GM13976 (cell line): ENCODE measurements at regions not wholly inside any gene's neighbourhood (a gene's known extent, or its start where the extent isn't known, plus 50 kb on each side); places are given as distances from the start of the nearest gene placed in this dataset.

Experiments used
- DNase-seq: peaks from one replicate; pipeline ENCODE4 v3.0.0; 2012; ENCODE audit warnings: low spot score
- in situ Hi-C: fragments of 300-500 bp; cut with MboI; formaldehyde crosslinking; loops from one replicate; pipeline ENCODE4 v1.12.0; 2022; ENCODE audit warnings: low sequenced_read_pairs, mixed read lengths, inconsistent platforms; ENCODE audit not compliant: unreplicated experiment
- TF ChIP-seq, protein P1 (sequence below): IDR thresholded peaks from 2 replicates; pipeline ENCODE4 v1.5.1; 2012; ENCODE audit warnings: borderline replicate concordance, mild to moderate bottlenecking; ENCODE audit not compliant: insufficient read depth; ENCODE audit errors: extremely low read depth, missing control alignments, control extremely low read depth

- in situ Hi-C loops: no loop called here
- TF ChIP-seq, protein P1, sequence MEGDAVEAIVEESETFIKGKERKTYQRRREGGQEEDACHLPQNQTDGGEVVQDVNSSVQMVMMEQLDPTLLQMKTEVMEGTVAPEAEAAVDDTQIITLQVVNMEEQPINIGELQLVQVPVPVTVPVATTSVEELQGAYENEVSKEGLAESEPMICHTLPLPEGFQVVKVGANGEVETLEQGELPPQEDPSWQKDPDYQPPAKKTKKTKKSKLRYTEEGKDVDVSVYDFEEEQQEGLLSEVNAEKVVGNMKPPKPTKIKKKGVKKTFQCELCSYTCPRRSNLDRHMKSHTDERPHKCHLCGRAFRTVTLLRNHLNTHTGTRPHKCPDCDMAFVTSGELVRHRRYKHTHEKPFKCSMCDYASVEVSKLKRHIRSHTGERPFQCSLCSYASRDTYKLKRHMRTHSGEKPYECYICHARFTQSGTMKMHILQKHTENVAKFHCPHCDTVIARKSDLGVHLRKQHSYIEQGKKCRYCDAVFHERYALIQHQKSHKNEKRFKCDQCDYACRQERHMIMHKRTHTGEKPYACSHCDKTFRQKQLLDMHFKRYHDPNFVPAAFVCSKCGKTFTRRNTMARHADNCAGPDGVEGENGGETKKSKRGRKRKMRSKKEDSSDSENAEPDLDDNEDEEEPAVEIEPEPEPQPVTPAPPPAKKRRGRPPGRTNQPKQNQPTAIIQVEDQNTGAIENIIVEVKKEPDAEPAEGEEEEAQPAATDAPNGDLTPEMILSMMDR: no peak
Observed at GRCh38 chr21:35641271-35642016, 418.9 kb downstream of the SETD4 start.

DNA sequence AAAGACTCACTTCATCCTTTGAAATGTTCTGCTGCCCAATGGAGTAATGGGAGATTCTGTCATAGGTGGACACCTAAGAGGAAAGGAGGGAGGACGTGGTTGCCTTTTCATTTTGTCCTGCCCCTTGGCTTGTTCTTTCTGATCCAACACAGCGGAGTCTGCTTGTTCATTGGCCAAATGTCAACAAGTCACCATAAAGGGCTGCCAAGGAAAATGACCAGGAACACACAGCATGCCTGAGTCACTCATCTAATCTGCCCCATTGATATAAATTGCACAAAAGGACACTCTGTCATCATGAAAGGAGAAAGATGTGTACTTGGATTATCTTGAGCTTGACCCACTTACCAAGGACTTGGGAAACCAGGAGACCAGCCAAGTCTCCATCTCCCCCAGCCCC, 422.9 kb downstream of the SETD4 start:
- no peak for DNase-seq
- TF ChIP-seq, protein P1: no peak
- in situ Hi-C loops: no loop called here

More at GRCh38 chr21:35641271-35642016, 418.9 kb downstream of the SETD4 start:
- DNase-seq: no peak

DNA sequence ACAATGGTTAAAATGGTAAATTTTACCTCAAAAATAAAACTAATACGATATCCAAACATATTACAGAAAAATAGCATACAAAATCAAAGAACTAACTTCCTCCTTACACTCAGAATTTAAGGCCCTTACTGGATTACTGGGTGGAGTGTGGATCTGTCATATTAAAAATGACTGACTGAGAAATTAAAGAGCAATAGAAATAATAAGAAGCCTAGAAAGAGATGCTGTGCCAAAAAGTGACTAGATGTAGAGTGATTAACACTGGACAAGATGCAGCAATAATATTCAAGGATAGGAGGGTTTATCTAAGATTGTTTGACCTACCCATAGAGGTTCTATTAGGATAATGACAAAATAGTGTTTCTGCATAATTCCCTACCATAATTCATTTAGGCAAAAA, 424.3 kb downstream of the SETD4 start:
- in situ Hi-C loops: no loop called here
- TF ChIP-seq, protein P1: no peak
- no peak for DNase-seq

DNA sequence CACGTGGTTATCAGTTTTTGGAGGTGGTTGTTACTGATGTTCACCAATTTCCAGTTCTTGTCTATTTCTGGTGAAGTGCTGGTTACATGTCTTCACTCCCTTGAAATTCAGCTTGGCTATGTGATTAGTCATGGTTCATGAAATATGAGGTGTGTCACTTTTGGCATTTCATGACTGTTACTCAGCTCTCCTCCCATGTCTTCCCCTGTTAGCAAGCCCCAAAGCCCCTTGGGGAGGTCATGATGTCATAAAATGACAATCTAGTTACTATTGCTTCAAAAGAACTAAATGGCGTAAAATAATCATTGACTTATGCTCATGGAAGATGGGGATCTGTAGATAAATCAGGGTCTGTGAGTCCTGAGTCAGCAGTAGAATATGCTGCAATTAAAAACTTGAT, 425.1 kb downstream of the SETD4 start:
- TF ChIP-seq, protein P1: no peak
- DNase-seq: no peak
- in situ Hi-C loops: no loop called here

DNA sequence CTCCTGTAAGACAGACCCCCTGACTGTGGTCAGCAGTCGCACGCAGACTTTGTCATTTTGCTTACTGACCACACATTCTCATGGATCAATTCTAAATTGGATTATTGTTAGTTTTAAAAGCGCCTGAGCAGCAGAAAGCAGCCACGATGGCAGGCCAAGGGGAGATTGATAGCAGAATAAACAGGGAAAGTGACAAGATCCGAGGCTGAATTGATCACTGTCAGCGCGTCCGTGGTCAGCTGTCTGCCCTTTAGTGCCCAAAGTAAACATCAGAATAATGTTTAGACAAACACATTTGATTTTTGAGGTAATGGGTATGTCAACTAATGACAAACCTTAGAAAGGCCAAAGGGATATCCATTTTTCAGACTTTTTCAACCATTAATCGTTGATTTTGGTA, 426.8 kb downstream of the SETD4 start:
- DNase-seq: no peak
- in situ Hi-C loops: no loop called here
- TF ChIP-seq, protein P1: no peak

- in situ Hi-C loops: no loop called here
- TF ChIP-seq, protein P1: no peak
- no peak for DNase-seq
Observed at GRCh38 chr21:35632711-35633110, 427.6 kb downstream of the SETD4 start.
